H9 (cell line): ENCODE measurements at regions not wholly inside any gene's neighbourhood (a gene's known extent, or its start where the extent isn't known, plus 50 kb on each side); places are given as distances from the start of the nearest gene placed in this dataset.

Source experiments
- DNase-seq: peaks from one replicate; pipeline ENCODE4 v3.0.0-alpha.2; 2017
- H2AFZ ChIP-seq: one replicate; pipeline ENCODE4 v1.6.1; 2013; ENCODE audit warnings: mild to moderate bottlenecking, low read length, control low read depth, moderate library complexity
- H2AK5ac ChIP-seq: 2 replicates; pipeline ENCODE4 v1.6.1; 2013; ENCODE audit warnings: low read length, control low read depth, mixed read lengths; ENCODE audit not compliant: insufficient read length
- H2BK120ac ChIP-seq: one replicate; pipeline ENCODE4 v1.6.1; 2013; ENCODE audit warnings: low read depth, mild to moderate bottlenecking, low read length, control low read depth, inconsistent platforms; ENCODE audit not compliant: poor library complexity, severe bottlenecking
- H2BK12ac ChIP-seq: 2 replicates; pipeline ENCODE4 v1.6.1; 2013; ENCODE audit warnings: low read length, control low read depth, mixed read lengths, low read depth; ENCODE audit not compliant: insufficient read length
- H2BK15ac ChIP-seq: 2 replicates; pipeline ENCODE4 v1.6.1; 2013; ENCODE audit warnings: low read depth, low read length, control low read depth
- H2BK20ac ChIP-seq: one replicate; pipeline ENCODE4 v1.6.1; 2013; ENCODE audit warnings: low read depth, mild to moderate bottlenecking, low read length, control low read depth, inconsistent platforms; ENCODE audit not compliant: poor library complexity, severe bottlenecking
- H2BK5ac ChIP-seq: 2 replicates; pipeline ENCODE4 v1.6.1; 2013; ENCODE audit warnings: low read length, control low read depth, mixed read lengths; ENCODE audit not compliant: insufficient read length
- H3K14ac ChIP-seq: 2 replicates; pipeline ENCODE4 v1.6.1; 2013; ENCODE audit warnings: low read length, control low read depth; ENCODE audit not compliant: insufficient read depth
- H3K18ac ChIP-seq: 2 replicates; pipeline ENCODE4 v1.6.1; 2013; ENCODE audit warnings: low read depth, mild to moderate bottlenecking, mixed read lengths, low read length, control low read depth; ENCODE audit not compliant: insufficient read length
- H3K23ac ChIP-seq: 2 replicates; pipeline ENCODE4 v1.6.1; 2013; ENCODE audit warnings: low read length, control low read depth, mixed read lengths, low read depth; ENCODE audit not compliant: insufficient read length
- H3K23me2 ChIP-seq: 2 replicates; pipeline ENCODE4 v1.6.1; 2013; ENCODE audit warnings: low read depth, mild to moderate bottlenecking, mixed read lengths, low read length, control low read depth; ENCODE audit not compliant: insufficient read length, poor library complexity, severe bottlenecking
- H3K27ac ChIP-seq: 2 replicates; pipeline ENCODE4 v1.5.1; 2013; ENCODE audit warnings: low read length, control low read depth, mixed read lengths, low read depth; ENCODE audit not compliant: insufficient read length
- H3K27me3 ChIP-seq: 2 replicates; pipeline ENCODE4 v1.6.1; 2013; ENCODE audit warnings: low read length, control low read depth, inconsistent platforms; ENCODE audit not compliant: insufficient read depth
- H3K4ac ChIP-seq: 2 replicates; pipeline ENCODE4 v1.6.1; 2013; ENCODE audit warnings: low read depth, mild to moderate bottlenecking, control low read depth, inconsistent platforms, low read length, moderate library complexity
- H3K4me1 ChIP-seq: 2 replicates; pipeline ENCODE4 v1.6.1; 2013; ENCODE audit warnings: low read length, control low read depth, inconsistent platforms; ENCODE audit not compliant: insufficient read depth
- H3K4me2 ChIP-seq: 2 replicates; pipeline ENCODE4 v1.6.1; 2013; ENCODE audit warnings: low read length, control low read depth, mixed read lengths; ENCODE audit not compliant: insufficient read length, insufficient read depth
- H3K56ac ChIP-seq: 2 replicates; pipeline ENCODE4 v1.6.1; 2013; ENCODE audit warnings: low read depth, mild to moderate bottlenecking, mixed read lengths, low read length, control low read depth; ENCODE audit not compliant: insufficient read length
- H3K79me1 ChIP-seq: 2 replicates; pipeline ENCODE4 v1.6.1; 2013; ENCODE audit warnings: low read depth, mild to moderate bottlenecking, moderate library complexity, low read length, control low read depth, inconsistent platforms; ENCODE audit not compliant: insufficient read depth, poor library complexity, severe bottlenecking
- H3K79me2 ChIP-seq: 2 replicates; pipeline ENCODE4 v1.6.1; 2013; ENCODE audit warnings: low read length, control low read depth, inconsistent platforms; ENCODE audit not compliant: insufficient read depth
- H3K9ac ChIP-seq: 2 replicates; pipeline ENCODE4 v1.6.1; 2013; ENCODE audit warnings: low read length, control low read depth, mixed read lengths; ENCODE audit not compliant: insufficient read length; ENCODE audit errors: extremely low read depth
- H3K9me3 ChIP-seq: one replicate; pipeline ENCODE4 v1.6.1; 2013; ENCODE audit warnings: low read depth, low read length, inconsistent platforms; ENCODE audit not compliant: control insufficient read depth
- H3T11ph ChIP-seq: one replicate; pipeline ENCODE4 v1.6.1; 2013; ENCODE audit warnings: mild to moderate bottlenecking, low read length, control low read depth, inconsistent platforms
- H4K20me1 ChIP-seq: one replicate; pipeline ENCODE4 v1.6.1; 2013; ENCODE audit not compliant: control insufficient read depth, insufficient read length, insufficient read depth
- H4K5ac ChIP-seq: 2 replicates; pipeline ENCODE4 v1.6.1; 2013; ENCODE audit warnings: low read depth, mild to moderate bottlenecking, mixed read lengths, low read length, control low read depth; ENCODE audit not compliant: insufficient read length
- H4K8ac ChIP-seq: replicated peaks from 2 replicates; pipeline ENCODE4 v1.6.1; 2013; ENCODE audit warnings: low read length, control low read depth, mixed read lengths, low read depth; ENCODE audit not compliant: insufficient read length
- H4K91ac ChIP-seq: 2 replicates; pipeline ENCODE4 v1.6.1; 2013; ENCODE audit warnings: low read depth, mild to moderate bottlenecking, moderate library complexity, mixed read lengths, low read length, control low read depth; ENCODE audit not compliant: insufficient read length
- H3K27ac Mint-ChIP-seq, 3 experiments: 2 replicates in 2 of 3; 3 replicates in 1 of 3; pipeline ENCODE4 v1.8.0; 2020 to 2021; ENCODE audit warnings: mixed read lengths in 3 of 3, mild to moderate bottlenecking in 1 of 3, moderate library complexity in 1 of 3
- H3K27me3 Mint-ChIP-seq: 2 replicates; pipeline ENCODE4 v1.8.0; 2021; ENCODE audit warnings: low read depth, mild to moderate bottlenecking, moderate library complexity, mixed read lengths
- H3K36me3 Mint-ChIP-seq, 3 experiments: 2 replicates in 2 of 3; 3 replicates in 1 of 3; pipeline ENCODE4 v1.8.0; 2020 to 2021; ENCODE audit warnings: low read depth in 3 of 3, mixed read lengths in 3 of 3; ENCODE audit not compliant: insufficient read depth in 1 of 3
- H3K4me1 Mint-ChIP-seq, 2 experiments: 2 replicates each; pipeline ENCODE4 v1.8.0; 2020; ENCODE audit warnings: mixed read lengths in 2 of 2
- H3K4me3 Mint-ChIP-seq, 2 experiments: 2 replicates in 1 of 2; 3 replicates in 1 of 2; pipeline ENCODE4 v1.8.0; 2020 to 2021; ENCODE audit warnings: mild to moderate bottlenecking in 2 of 2, mixed read lengths in 2 of 2, moderate library complexity in 1 of 2
- H3K9me3 Mint-ChIP-seq, 2 experiments: 2 replicates in 1 of 2; 3 replicates in 1 of 2; pipeline ENCODE4 v1.8.0; 2020; ENCODE audit warnings: mild to moderate bottlenecking in 2 of 2, mixed read lengths in 2 of 2, moderate library complexity in 1 of 2
- WGBS: extraction: QIAGEN DNeasy Blood & Tissue Kit; methylation state at CpG from one replicate; pipeline ENCODE4 v1.1.7; 2013; ENCODE audit warnings: missing lambda C conversion rate, low lambda C conversion rate, mixed read lengths; ENCODE audit not compliant: insufficient read length; ENCODE audit errors: extremely low coverage; 5-methylcytosine and 5-hydroxymethylcytosine counted together
- TF ChIP-seq, protein P1 (sequence below): fragments of 200-600 bp; sonication (generic); conservative IDR thresholded peaks from 3 replicates; pipeline ENCODE4 v1.8.0; 2021; ENCODE audit warnings: antibody characterized with exemption, mild to moderate bottlenecking

DNA sequence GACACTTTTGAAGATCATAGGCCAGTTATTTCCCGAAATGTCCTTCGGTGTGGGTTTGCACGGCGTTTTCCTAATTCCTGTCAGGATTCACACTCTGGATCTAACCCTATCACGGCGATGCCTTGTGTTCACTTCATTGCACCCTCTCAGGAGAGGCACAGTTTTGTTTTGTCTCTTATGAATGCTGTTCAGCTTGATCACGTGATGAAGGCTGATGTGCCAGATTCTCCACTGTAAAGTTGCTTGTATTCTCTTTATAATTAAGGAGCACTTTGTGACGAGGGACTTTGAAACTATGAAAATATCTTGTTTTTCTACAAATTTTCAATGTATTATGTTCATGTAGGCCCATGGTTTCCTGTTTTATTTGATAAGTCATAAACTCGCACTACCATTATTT is 568.1 kb downstream of the ACTR3B start:
- no CpG with 5 or more reads among the region's 9 CpGs for WGBS

More for the DNA sequence above, 568.1 kb downstream of the ACTR3B start:
- Histone ChIP-seq H4K8ac (no peak overlapping the region), H3K23me2 (no peaks in the 10 kb centered on the region), H4K5ac (no peak overlapping the region), H4K91ac (no peak overlapping the region), H2BK120ac (no peak overlapping the region), H3K56ac (no peak overlapping the region), H2AK5ac (no peak overlapping the region), H3K79me2 (no peaks in the 10 kb centered on the region), H3T11ph (no peak overlapping the region), H3K18ac (no peak overlapping the region), H2BK15ac (no peak overlapping the region), H3K27me3 (no peaks in the 10 kb centered on the region), H3K4me1 (no peaks in the 10 kb centered on the region), H3K23ac (no peak overlapping the region), H3K14ac (no peak overlapping the region), H3K4me2 (no peak overlapping the region), H3K27ac (no peak overlapping the region), H4K20me1 (no peaks in the 10 kb centered on the region), H2BK5ac (no peak overlapping the region), H2BK20ac (no peak overlapping the region), H2AFZ (no peak overlapping the region), H3K9ac (no peak overlapping the region), H3K79me1 (no peaks in the 10 kb centered on the region), H2BK12ac (no peak overlapping the region), H3K4ac (no peak overlapping the region), H3K9me3 (peaks cover 20% of the 10 kb centered on the region)
- no peaks in the 10 kb centered on the region for H3K27me3 Mint-ChIP-seq
- H3K4me1 Mint-ChIP-seq = no peaks in the 10 kb centered on the region
- H3K4me3 Mint-ChIP-seq = no peak overlapping the region
- TF ChIP-seq, protein P1, sequence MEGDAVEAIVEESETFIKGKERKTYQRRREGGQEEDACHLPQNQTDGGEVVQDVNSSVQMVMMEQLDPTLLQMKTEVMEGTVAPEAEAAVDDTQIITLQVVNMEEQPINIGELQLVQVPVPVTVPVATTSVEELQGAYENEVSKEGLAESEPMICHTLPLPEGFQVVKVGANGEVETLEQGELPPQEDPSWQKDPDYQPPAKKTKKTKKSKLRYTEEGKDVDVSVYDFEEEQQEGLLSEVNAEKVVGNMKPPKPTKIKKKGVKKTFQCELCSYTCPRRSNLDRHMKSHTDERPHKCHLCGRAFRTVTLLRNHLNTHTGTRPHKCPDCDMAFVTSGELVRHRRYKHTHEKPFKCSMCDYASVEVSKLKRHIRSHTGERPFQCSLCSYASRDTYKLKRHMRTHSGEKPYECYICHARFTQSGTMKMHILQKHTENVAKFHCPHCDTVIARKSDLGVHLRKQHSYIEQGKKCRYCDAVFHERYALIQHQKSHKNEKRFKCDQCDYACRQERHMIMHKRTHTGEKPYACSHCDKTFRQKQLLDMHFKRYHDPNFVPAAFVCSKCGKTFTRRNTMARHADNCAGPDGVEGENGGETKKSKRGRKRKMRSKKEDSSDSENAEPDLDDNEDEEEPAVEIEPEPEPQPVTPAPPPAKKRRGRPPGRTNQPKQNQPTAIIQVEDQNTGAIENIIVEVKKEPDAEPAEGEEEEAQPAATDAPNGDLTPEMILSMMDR = no peak
- H3K27ac Mint-ChIP-seq = no peak overlapping the region
- DNase-seq = no peak
- H3K36me3 Mint-ChIP-seq = peaks cover 3 to 34% (median 10%) of the 10 kb centered on the region in 3 experiments; a peak in 4 of 7 replicates
- peaks cover 81 to 90% of the 10 kb centered on the region in 2 experiments for H3K9me3 Mint-ChIP-seq
